ENCODE measurements at regions not wholly inside any gene's neighbourhood (a gene's known extent, or its start where the extent isn't known, plus 50 kb on each side); places are given as distances from the start of the nearest gene placed in this dataset.

DNA sequence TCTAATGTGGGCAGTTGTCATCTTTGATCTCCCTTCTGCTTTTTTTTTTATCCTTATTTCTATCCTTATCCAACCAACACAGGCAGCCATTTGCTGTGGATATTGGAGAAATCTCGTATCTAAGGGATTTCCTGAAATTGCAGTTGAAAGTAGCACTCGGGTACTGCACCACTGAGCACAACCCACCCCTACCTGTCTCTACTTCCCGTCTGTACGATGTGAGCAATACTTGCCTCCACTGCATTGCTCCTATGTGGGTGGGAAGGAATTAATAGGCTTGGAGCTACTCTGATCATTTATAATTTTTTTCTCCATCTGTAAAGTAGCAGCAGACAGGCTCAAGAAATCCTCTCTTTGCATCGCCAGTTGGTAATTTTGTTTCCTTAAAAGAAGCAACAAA, 300.4 kb downstream of the SNAPC1 start:
- H3K36me3 ChIP-seq (ENCODE audit: control insufficient read depth in 4 of 4, insufficient read depth in 3 of 4, low read depth in 1 of 4, low read length in 3 of 4): no peaks in the 10 kb centered on the region
- no peaks in the 10 kb centered on the region for H3K4me1 ChIP-seq (ENCODE audit: control insufficient read depth in 4 of 4, insufficient read depth in 4 of 4, low read length in 3 of 4)
- H3K4me3 ChIP-seq (ENCODE audit: low read depth in 1 of 3, low read length in 3 of 3): no peak overlapping the region
- no peaks in the 10 kb centered on the region for H3K9me3 ChIP-seq (ENCODE audit: control insufficient read depth in 4 of 4, low read length in 3 of 4)
- H3K9ac ChIP-seq (ENCODE audit: low read depth in 1 of 2, low read length in 2 of 2): no peak overlapping the region
- H3K27ac ChIP-seq (ENCODE audit: low read depth in 1 of 2, low read length in 2 of 2): no peak overlapping the region
- WGBS: 61% methylated on average over 5 of the region's 5 CpGs
- TF ChIP-seq RAD21 (IDR thresholded peaks at IDR 0.05): no peak
- TF ChIP-seq GABPA (IDR thresholded peaks at IDR 0.05 in 1 of 2, conservative IDR thresholded peaks at IDR 0.05 in 1 of 2): no peak
- TF ChIP-seq, protein P1, sequence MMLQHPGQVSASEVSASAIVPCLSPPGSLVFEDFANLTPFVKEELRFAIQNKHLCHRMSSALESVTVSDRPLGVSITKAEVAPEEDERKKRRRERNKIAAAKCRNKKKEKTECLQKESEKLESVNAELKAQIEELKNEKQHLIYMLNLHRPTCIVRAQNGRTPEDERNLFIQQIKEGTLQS (IDR thresholded peaks at IDR 0.05): no peak
- TF ChIP-seq EGR1 (IDR thresholded peaks at IDR 0.05; ENCODE audit: low read depth in 2 of 2): no peak
- TF ChIP-seq, protein P2, sequence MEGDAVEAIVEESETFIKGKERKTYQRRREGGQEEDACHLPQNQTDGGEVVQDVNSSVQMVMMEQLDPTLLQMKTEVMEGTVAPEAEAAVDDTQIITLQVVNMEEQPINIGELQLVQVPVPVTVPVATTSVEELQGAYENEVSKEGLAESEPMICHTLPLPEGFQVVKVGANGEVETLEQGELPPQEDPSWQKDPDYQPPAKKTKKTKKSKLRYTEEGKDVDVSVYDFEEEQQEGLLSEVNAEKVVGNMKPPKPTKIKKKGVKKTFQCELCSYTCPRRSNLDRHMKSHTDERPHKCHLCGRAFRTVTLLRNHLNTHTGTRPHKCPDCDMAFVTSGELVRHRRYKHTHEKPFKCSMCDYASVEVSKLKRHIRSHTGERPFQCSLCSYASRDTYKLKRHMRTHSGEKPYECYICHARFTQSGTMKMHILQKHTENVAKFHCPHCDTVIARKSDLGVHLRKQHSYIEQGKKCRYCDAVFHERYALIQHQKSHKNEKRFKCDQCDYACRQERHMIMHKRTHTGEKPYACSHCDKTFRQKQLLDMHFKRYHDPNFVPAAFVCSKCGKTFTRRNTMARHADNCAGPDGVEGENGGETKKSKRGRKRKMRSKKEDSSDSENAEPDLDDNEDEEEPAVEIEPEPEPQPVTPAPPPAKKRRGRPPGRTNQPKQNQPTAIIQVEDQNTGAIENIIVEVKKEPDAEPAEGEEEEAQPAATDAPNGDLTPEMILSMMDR (IDR thresholded peaks at IDR 0.05; ENCODE audit: low read depth, low read length, missing input control): no peak
- TF ChIP-seq TAF1 (conservative IDR thresholded peaks at IDR 0.05): no peak
- TF ChIP-seq SP1 (IDR thresholded peaks at IDR 0.05): no peak
- TF ChIP-seq FOXA2 (IDR thresholded peaks at IDR 0.05): no peak
- TF ChIP-seq RXRA (IDR thresholded peaks at IDR 0.05): no peak
- TF ChIP-seq FOXA1 (IDR thresholded peaks at IDR 0.05): no peak
- TF ChIP-seq HNF4A (conservative IDR thresholded peaks at IDR 0.05): no peak
- peaks cover 0 to 3% (median 0%) of the 10 kb centered on the region in 4 donors for H3K27me3 ChIP-seq (ENCODE audit: control insufficient read depth in 4 of 4, insufficient read depth in 4 of 4, low read length in 3 of 4)
- DNase-seq (ENCODE audit: low spot score): no peak

DNA sequence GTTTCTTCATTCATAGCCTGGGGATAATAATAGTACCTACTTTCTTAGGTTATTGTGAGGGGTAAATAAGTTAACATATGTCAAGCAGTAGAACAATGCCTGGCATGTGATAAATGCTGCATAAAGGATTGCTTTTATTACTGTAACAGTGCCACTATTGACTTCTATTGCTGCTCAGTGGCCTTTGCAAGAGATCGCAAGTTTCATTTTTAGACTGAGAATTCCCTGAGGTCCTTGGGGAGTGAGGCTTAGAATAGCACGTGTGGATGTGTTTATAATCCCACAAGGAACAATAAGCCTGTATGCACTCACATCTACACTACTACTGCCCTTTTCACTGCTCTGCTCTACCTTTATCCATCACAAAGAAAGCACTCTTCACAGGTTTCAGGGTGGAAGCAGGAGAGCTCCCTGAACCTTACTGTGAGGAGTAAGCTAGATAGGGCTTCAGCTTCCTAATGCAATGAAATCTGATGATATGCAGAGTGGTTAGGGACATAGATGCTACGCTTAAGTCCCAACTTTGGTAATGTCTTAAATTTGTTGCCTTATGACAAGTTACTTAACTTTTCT, 302.6 kb downstream of the SNAPC1 start:
- no peak overlapping the region for H3K4me3 ChIP-seq (ENCODE audit: low read depth in 1 of 3, low read length in 3 of 3)
- WGBS: 49% methylated on average over 3 of the region's 3 CpGs
- H3K27ac ChIP-seq (ENCODE audit: low read depth in 1 of 2, low read length in 2 of 2): no peak overlapping the region
- no peak for DNase-seq (ENCODE audit: low spot score)
- H3K4me1 ChIP-seq (ENCODE audit: control insufficient read depth in 4 of 4, insufficient read depth in 4 of 4, low read length in 3 of 4): no peaks in the 10 kb centered on the region
- no peak overlapping the region for H3K9ac ChIP-seq (ENCODE audit: low read depth in 1 of 2, low read length in 2 of 2)
- H3K36me3 ChIP-seq (ENCODE audit: control insufficient read depth in 4 of 4, insufficient read depth in 3 of 4, low read depth in 1 of 4, low read length in 3 of 4): no peaks in the 10 kb centered on the region
- peaks cover 0 to 6% (median 0%) of the 10 kb centered on the region in 4 donors for H3K27me3 ChIP-seq (ENCODE audit: control insufficient read depth in 4 of 4, insufficient read depth in 4 of 4, low read length in 3 of 4)
- H3K9me3 ChIP-seq (ENCODE audit: control insufficient read depth in 4 of 4, low read length in 3 of 4): peaks cover 0 to 4% (median 0%) of the 10 kb centered on the region in 4 donors
- no peak for TF ChIP-seq TAF1 (conservative IDR thresholded peaks at IDR 0.05)

DNA sequence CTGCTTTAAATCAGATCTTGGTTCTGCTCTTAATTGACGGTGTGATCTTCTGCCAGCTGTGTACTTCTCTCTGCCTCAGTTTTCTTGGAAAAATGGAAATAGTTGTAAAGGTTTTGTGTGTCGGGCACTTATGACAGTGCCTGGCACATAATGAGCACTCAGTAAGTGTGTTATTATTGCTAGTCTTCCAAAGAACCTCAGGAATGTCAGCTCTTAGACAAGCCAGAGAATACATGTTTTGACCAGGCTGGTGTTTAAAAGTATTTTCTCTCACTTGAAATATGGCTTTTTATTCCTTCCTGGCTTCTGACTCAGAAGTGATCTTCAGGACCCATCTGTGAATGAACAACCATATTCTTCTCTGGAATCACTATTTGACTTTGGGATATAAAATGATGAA, 304.1 kb downstream of the SNAPC1 start:
- Histone ChIP-seq H3K27ac (ENCODE audit: low read depth in 1 of 2, low read length in 2 of 2) (no peak overlapping the region), H3K9me3 (ENCODE audit: control insufficient read depth in 4 of 4, low read length in 3 of 4) (peaks cover 0 to 4% (median 0%) of the 10 kb centered on the region in 4 donors), H3K9ac (ENCODE audit: low read depth in 1 of 2, low read length in 2 of 2) (no peak overlapping the region), H3K36me3 (ENCODE audit: control insufficient read depth in 4 of 4, insufficient read depth in 3 of 4, low read depth in 1 of 4, low read length in 3 of 4) (no peaks in the 10 kb centered on the region), H3K4me3 (ENCODE audit: low read depth in 1 of 3, low read length in 3 of 3) (no peak overlapping the region), H3K4me1 (ENCODE audit: control insufficient read depth in 4 of 4, insufficient read depth in 4 of 4, low read length in 3 of 4) (no peaks in the 10 kb centered on the region), H3K27me3 (ENCODE audit: control insufficient read depth in 4 of 4, insufficient read depth in 4 of 4, low read length in 3 of 4) (peaks cover 0 to 8% (median 0%) of the 10 kb centered on the region in 4 donors)
- no peak for DNase-seq (ENCODE audit: low spot score)
- 76% methylated on average over 2 of the region's 2 CpGs for WGBS
- TF ChIP-seq, protein P3, sequence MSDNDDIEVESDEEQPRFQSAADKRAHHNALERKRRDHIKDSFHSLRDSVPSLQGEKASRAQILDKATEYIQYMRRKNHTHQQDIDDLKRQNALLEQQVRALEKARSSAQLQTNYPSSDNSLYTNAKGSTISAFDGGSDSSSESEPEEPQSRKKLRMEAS (IDR thresholded peaks at IDR 0.05): no peak
- TF ChIP-seq, protein P4, sequence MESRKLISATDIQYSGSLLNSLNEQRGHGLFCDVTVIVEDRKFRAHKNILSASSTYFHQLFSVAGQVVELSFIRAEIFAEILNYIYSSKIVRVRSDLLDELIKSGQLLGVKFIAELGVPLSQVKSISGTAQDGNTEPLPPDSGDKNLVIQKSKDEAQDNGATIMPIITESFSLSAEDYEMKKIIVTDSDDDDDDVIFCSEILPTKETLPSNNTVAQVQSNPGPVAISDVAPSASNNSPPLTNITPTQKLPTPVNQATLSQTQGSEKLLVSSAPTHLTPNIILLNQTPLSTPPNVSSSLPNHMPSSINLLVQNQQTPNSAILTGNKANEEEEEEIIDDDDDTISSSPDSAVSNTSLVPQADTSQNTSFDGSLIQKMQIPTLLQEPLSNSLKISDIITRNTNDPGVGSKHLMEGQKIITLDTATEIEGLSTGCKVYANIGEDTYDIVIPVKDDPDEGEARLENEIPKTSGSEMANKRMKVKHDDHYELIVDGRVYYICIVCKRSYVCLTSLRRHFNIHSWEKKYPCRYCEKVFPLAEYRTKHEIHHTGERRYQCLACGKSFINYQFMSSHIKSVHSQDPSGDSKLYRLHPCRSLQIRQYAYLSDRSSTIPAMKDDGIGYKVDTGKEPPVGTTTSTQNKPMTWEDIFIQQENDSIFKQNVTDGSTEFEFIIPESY (IDR thresholded peaks at IDR 0.05): no peak
- TF ChIP-seq, protein P2 (IDR thresholded peaks at IDR 0.05; ENCODE audit: low read depth, low read length, missing input control): no peak
- no peak for TF ChIP-seq HNF4G (IDR thresholded peaks at IDR 0.05)
- no peak for TF ChIP-seq RXRA (IDR thresholded peaks at IDR 0.05)
